ENCODE measurements at regions not wholly inside any gene's neighbourhood (a gene's known extent, or its start where the extent isn't known, plus 50 kb on each side); places are given as distances from the start of the nearest gene placed in this dataset.
"Not testable (repeated sequence)": the region's sequence is repeated elsewhere in the genome, so short reads cannot be mapped to it uniquely, and the experiment has no call there.

DNA sequence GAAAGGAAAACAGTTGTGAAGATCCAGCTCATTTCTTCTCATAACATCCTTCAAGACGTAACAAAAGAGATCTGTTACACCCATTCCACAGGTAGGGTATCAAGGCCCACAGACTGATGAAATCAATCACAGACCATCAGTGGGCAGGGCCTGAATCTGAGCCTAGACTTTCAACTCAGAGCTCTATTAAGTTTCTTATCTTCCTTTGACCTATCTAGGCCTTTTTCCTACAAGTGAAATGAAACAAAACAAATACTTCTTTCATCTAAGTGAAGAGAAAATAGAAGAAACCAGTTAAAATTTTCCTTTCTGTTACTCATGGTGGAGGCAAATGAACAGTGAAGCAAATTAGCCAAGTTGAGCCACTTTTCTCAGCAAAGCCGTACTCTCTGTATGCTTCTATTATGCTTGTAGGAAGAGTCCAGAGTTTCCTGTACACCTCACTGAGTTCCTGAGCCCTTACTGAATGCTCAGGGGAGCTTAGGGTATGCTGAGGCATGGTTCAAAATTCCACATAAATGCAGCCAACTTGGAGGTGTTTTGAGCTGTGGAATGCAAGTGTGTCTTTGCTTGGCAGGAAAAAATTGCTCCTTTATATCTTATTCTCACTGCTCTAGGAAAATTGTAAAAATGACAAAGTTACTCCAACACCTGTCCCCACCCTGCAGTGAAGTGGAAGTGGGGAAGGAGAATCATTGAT is 91.9 kb downstream of the FEM1C start:
- peaks cover 3% of the 10 kb centered on the region for H3K9me3 Mint-ChIP-seq (ENCODE audit: unreplicated experiment)
- no peak overlapping the region for H3K4me3 Mint-ChIP-seq (ENCODE audit: unreplicated experiment)
- H3K27ac Mint-ChIP-seq (ENCODE audit: unreplicated experiment): no peak overlapping the region
- TF ChIP-seq, protein P1, sequence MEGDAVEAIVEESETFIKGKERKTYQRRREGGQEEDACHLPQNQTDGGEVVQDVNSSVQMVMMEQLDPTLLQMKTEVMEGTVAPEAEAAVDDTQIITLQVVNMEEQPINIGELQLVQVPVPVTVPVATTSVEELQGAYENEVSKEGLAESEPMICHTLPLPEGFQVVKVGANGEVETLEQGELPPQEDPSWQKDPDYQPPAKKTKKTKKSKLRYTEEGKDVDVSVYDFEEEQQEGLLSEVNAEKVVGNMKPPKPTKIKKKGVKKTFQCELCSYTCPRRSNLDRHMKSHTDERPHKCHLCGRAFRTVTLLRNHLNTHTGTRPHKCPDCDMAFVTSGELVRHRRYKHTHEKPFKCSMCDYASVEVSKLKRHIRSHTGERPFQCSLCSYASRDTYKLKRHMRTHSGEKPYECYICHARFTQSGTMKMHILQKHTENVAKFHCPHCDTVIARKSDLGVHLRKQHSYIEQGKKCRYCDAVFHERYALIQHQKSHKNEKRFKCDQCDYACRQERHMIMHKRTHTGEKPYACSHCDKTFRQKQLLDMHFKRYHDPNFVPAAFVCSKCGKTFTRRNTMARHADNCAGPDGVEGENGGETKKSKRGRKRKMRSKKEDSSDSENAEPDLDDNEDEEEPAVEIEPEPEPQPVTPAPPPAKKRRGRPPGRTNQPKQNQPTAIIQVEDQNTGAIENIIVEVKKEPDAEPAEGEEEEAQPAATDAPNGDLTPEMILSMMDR (IDR thresholded peaks at IDR 0.05): no peak
- H3K4me1 Mint-ChIP-seq (ENCODE audit: unreplicated experiment): peaks cover 5% of the 10 kb centered on the region
- DNase-seq (ENCODE audit: extremely low spot score, unreplicated experiment): no peak
- H3K36me3 Mint-ChIP-seq (ENCODE audit: unreplicated experiment): no peaks in the 10 kb centered on the region
- peaks cover 2% of the 10 kb centered on the region for H3K27me3 Mint-ChIP-seq (ENCODE audit: unreplicated experiment)

DNA sequence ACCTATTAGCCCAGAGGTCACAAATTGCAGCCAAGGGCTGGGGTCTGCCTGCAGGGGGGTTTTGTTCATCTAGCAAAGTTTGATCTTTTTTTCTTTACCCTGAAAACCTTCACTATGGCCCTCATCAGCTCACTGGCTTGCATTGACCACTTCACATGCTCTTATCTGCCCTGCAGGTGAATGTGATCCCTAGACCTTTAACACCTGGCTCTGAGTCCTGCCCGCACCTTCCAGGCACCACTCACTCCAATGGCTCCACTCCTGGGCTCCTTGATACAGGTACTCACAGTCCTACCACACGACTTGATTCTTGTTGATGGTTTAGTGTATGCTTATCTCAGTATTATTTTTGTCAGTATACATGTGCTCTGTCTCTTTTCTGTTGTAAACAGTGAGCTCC is 92.5 kb downstream of the FEM1C start:
- H3K4me3 Mint-ChIP-seq (ENCODE audit: unreplicated experiment): no peak overlapping the region
- H3K9me3 Mint-ChIP-seq (ENCODE audit: unreplicated experiment): peaks cover 3% of the 10 kb centered on the region
- no peaks in the 10 kb centered on the region for H3K36me3 Mint-ChIP-seq (ENCODE audit: unreplicated experiment)
- TF ChIP-seq, protein P1 (IDR thresholded peaks at IDR 0.05): no peak
- DNase-seq (ENCODE audit: extremely low spot score, unreplicated experiment): no peak
- no peak overlapping the region for H3K27ac Mint-ChIP-seq (ENCODE audit: unreplicated experiment)
- peaks cover 5% of the 10 kb centered on the region for H3K4me1 Mint-ChIP-seq (ENCODE audit: unreplicated experiment)
- H3K27me3 Mint-ChIP-seq (ENCODE audit: unreplicated experiment): peaks cover 2% of the 10 kb centered on the region

DNA sequence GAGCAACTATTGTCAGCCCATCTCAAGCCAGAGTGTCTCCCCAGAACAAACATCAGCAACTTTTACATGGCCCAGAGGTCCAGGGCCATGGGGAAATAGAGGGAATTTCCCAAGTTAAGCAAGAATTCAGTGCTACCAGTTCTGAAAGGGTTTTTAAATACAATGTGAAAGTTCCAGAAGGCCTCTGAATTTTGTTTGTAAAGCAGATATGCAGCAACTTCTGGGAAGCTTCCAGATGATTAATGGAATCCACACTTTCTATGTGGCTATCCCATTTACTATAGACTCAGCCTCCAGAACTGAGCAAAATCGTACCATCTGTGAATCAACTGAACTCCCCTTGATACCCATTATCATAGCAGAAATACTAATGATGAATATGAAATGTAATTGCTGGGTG is 93.8 kb downstream of the FEM1C start:
- H3K9me3 Mint-ChIP-seq (ENCODE audit: unreplicated experiment): peaks cover 3% of the 10 kb centered on the region

DNA sequence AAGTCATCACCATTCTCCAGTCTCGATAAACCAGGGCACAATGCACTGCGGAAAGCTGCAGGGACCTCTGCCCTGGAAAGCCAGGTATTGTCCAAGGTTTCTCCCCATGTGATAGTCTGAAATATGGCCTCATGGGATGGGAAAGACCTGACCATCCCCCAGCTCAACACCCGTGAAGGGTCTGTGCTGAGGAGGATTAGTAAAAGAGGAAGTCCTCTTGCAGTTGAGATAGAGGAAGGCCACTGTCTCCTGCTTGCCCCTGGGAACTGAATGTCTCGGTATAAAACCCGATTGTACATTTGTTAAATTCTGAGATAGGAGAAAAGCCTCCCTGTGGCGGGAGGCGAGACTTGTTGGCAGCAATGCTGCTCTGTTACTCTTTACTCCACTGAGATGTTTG is 95.9 kb downstream of the FEM1C start:
- H3K4me3 Mint-ChIP-seq (ENCODE audit: unreplicated experiment); DNase-seq (ENCODE audit: extremely low spot score, unreplicated experiment); H3K27ac Mint-ChIP-seq (ENCODE audit: unreplicated experiment); H3K9me3 Mint-ChIP-seq (ENCODE audit: unreplicated experiment); H3K4me1 Mint-ChIP-seq (ENCODE audit: unreplicated experiment); H3K36me3 Mint-ChIP-seq (ENCODE audit: unreplicated experiment): not testable (repeated sequence)
- H3K27me3 Mint-ChIP-seq (ENCODE audit: unreplicated experiment): peaks cover 19% of the 10 kb centered on the region

More for the DNA sequence above, 93.8 kb downstream of the FEM1C start:
- Mint-ChIP-seq H3K4me1 (ENCODE audit: unreplicated experiment) (peaks cover 5% of the 10 kb centered on the region), H3K27ac (ENCODE audit: unreplicated experiment) (peak overlapping the region; percentile 47), H3K36me3 (ENCODE audit: unreplicated experiment) (no peaks in the 10 kb centered on the region), H3K4me3 (ENCODE audit: unreplicated experiment) (no peak overlapping the region), H3K27me3 (ENCODE audit: unreplicated experiment) (peaks cover 6% of the 10 kb centered on the region)
- TF ChIP-seq, protein P1 (IDR thresholded peaks at IDR 0.05): no peak
- DNase-seq (ENCODE audit: extremely low spot score, unreplicated experiment): no peak

DNA sequence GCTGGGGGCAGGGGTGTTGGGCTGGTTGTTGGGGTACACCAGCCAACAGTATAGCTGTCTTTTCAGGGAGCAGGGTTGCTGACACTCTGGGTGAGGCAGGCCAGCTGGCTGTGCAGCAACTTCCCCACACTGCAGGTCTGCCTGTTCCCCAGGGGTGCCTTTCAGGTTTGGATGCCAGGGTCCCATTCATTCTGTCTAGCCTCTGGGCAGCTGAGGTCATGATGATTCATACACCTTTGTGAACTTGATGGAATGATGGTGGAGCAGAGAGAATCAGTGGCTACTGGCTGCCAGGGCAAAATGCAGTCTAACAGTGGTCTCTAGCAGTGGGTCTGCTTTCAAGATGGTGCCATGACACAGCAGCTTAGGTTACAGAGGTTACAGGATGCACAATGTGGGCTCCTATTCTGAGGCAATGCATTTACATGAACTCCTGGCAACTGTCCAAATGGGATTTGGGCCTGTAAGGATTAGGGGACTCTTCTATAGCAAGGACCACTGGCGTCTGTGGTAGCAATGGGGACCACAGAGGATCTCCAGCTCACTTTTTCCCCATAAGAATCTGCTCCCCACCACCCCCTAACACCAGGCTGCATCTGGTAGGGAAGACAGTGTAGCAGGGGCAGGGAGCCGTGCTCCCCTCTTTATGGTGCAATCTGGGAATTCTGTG is 103.7 kb downstream of the FEM1C start:
- Mint-ChIP-seq H3K9me3 (ENCODE audit: unreplicated experiment) (peaks cover 14% of the 10 kb centered on the region), H3K27ac (ENCODE audit: unreplicated experiment) (no peak overlapping the region), H3K36me3 (ENCODE audit: unreplicated experiment) (peaks cover 2% of the 10 kb centered on the region), H3K4me3 (ENCODE audit: unreplicated experiment) (no peak overlapping the region), H3K4me1 (ENCODE audit: unreplicated experiment) (no peaks in the 10 kb centered on the region), H3K27me3 (ENCODE audit: unreplicated experiment) (peaks cover 13% of the 10 kb centered on the region)
- no peak for DNase-seq (ENCODE audit: extremely low spot score, unreplicated experiment)
- TF ChIP-seq, protein P1 (IDR thresholded peaks at IDR 0.05): no peak

Data from osteocyte (in vitro differentiated cells).